ENCODE measurements at regions not wholly inside any gene's neighbourhood (a gene's known extent, or its start where the extent isn't known, plus 50 kb on each side); places are given as distances from the start of the nearest gene placed in this dataset.

GRCh38 chr10:129033340-129033739 is 433.7 kb upstream of the MGMT start:
- DNase-seq, result no peak

- no peak for DNase-seq
These were observed 433.2 kb upstream of the MGMT start for GRCh38 chr10:129033790-129034272.

- peak; percentile 28 for DNase-seq
These were observed 431.8 kb upstream of the MGMT start for GRCh38 chr10:129035052-129035827.

- no peak for DNase-seq
These were observed 428.5 kb upstream of the MGMT start for GRCh38 chr10:129038522-129038921.

- no peak for DNase-seq
These were observed 427.4 kb upstream of the MGMT start for GRCh38 chr10:129039406-129040370.

GRCh38 chr10:129040377-129040776 is 426.7 kb upstream of the MGMT start:
- no peak for DNase-seq

GRCh38 chr10:129041916-129042315 is 425.1 kb upstream of the MGMT start:
- DNase-seq, result no peak

GRCh38 chr10:129042776-129043595 is 424.1 kb upstream of the MGMT start:
- DNase-seq, result no peak

- DNase-seq, result no peak
These were observed 423.4 kb upstream of the MGMT start for GRCh38 chr10:129043691-129044090.

- no peak for DNase-seq
These were observed 421.4 kb upstream of the MGMT start for GRCh38 chr10:129045599-129045998.

- DNase-seq, result no peak
These were observed 420.9 kb upstream of the MGMT start for GRCh38 chr10:129046065-129046681.

GRCh38 chr10:129046962-129047361 is 420.1 kb upstream of the MGMT start:
- no peak for DNase-seq

- DNase-seq, result no peak
These were observed 419.4 kb upstream of the MGMT start for GRCh38 chr10:129047600-129047999.

GRCh38 chr10:129048513-129048912 is 418.5 kb upstream of the MGMT start:
- no peak for DNase-seq

GRCh38 chr10:129049501-129049900 is 417.5 kb upstream of the MGMT start:
- no peak for DNase-seq

GRCh38 chr10:129055225-129055624 is 411.8 kb upstream of the MGMT start:
- no peak for DNase-seq

- DNase-seq, result no peak
These were observed 411.1 kb upstream of the MGMT start for GRCh38 chr10:129055986-129056385.

- no peak for DNase-seq
These were observed 410.0 kb upstream of the MGMT start for GRCh38 chr10:129056734-129057689.

GRCh38 chr10:129057856-129058663 is 409.0 kb upstream of the MGMT start:
- peak; percentile 31 for DNase-seq

- no peak for DNase-seq
These were observed 408.3 kb upstream of the MGMT start for GRCh38 chr10:129058664-129059155.
